ENCODE measurements at regions not wholly inside any gene's neighbourhood (a gene's known extent, or its start where the extent isn't known, plus 50 kb on each side); places are given as distances from the start of the nearest gene placed in this dataset.
"Not testable (repeated sequence)": the region's sequence is repeated elsewhere in the genome, so short reads cannot be mapped to it uniquely, and the experiment has no call there.

DNA sequence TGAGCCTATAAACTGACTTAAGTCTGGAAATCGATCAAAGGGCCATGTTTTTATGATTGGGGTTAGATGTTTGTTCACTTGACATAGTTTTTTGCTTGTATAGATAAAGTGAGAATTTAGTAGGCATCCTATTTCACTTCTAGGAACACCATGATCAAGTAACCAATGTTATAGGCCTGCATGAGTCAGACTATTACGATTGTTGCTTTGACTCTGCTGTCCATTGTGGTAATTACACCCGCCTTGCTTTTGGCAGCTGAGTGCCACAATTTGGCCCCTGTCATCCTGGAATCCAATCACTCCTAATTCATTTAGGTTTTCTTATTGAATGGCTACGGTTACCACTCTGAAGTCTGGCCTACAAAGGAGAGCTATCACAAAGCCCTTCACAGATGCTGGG lies 67.8 kb upstream of the IL33 start:
- Histone ChIP-seq H3K4me1 (peaks cover 0 to 7% (median 0%) of the 10 kb centered on the region in 3 donors), H3K36me3 (no peaks in the 10 kb centered on the region), H3K9me3 (no peaks in the 10 kb centered on the region), H3K27ac (no peak overlapping the region), H3K27me3 (no peaks in the 10 kb centered on the region), H3K4me3 (no peak overlapping the region)
- 88 to 97% methylated on average over 4 of the region's 4 CpGs for WGBS, 2 donors
- DNase-seq (no peak), ATAC-seq (no peak), FAIRE-seq (no peak)
- TF ChIP-seq, protein P1, sequence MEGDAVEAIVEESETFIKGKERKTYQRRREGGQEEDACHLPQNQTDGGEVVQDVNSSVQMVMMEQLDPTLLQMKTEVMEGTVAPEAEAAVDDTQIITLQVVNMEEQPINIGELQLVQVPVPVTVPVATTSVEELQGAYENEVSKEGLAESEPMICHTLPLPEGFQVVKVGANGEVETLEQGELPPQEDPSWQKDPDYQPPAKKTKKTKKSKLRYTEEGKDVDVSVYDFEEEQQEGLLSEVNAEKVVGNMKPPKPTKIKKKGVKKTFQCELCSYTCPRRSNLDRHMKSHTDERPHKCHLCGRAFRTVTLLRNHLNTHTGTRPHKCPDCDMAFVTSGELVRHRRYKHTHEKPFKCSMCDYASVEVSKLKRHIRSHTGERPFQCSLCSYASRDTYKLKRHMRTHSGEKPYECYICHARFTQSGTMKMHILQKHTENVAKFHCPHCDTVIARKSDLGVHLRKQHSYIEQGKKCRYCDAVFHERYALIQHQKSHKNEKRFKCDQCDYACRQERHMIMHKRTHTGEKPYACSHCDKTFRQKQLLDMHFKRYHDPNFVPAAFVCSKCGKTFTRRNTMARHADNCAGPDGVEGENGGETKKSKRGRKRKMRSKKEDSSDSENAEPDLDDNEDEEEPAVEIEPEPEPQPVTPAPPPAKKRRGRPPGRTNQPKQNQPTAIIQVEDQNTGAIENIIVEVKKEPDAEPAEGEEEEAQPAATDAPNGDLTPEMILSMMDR (IDR thresholded peaks at IDR 0.05), result no peak
- intact Hi-C loops (cut with DNase I), result no loop called here

DNA sequence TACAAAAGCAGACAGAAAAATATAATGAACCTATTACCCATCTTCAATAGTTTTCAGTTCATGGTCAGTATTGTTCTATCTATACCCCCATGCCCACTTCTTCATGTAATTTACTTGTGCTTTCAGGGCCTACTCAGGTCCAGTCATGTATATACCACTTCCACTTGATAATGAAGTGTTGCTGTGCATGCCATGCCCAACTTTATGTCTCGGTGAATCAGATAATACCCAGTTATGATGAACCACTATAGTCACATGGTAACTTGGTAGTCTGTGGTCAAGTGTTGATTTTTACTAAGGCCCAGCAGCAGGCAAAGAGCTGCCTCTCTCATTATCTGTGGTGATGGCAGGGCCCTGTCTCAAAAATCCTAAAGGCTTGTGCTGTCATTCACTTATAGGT lies 70.7 kb upstream of the IL33 start:
- Histone ChIP-seq H3K4me1 (peaks cover 0 to 10% (median 0%) of the 10 kb centered on the region in 3 donors), H3K36me3 (no peaks in the 10 kb centered on the region), H3K27ac (no peak overlapping the region), H3K9me3 (no peaks in the 10 kb centered on the region), H3K4me3 (no peak overlapping the region), H3K27me3 (no peaks in the 10 kb centered on the region)
- ATAC-seq (no peak), FAIRE-seq (no peak), DNase-seq (no peak)
- intact Hi-C loops (cut with DNase I), result no loop called here
- 91 to 92% methylated on average over 1 of the region's 1 CpG for WGBS, 2 donors
- TF ChIP-seq, protein P1 (IDR thresholded peaks at IDR 0.05), result no peak

DNA sequence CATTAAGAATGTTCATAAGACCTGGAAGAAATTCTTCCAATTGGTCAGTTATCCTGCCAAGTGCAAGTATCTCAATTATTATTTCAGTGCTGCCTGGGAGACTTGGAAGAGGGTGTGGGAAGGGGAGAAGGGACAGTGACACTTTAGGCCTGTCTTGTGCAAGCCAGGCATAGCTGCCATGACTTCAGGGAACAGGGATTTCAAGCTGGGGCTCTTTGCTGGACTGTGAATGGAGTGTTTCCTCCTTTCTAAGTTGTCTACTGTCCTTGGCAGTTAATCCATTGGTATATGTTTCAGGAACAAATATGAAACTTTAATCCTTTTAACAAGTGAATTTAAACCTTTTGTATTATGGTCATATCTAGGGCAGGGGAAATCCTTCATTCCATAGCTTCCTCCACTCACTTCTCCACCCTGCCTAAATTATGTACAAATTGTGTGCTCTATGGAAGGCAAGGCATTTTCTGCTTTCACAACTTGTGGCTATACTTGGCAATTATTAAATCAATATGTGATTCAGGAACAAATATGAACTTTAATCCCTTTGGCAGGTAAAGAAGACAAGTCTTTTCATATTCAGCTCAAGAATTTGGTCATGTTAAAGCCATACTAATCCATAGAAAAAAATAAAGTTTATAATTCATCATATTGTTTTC lies 72.7 kb upstream of the IL33 start:
- H3K9me3 ChIP-seq, result no peaks in the 10 kb centered on the region
- no peaks in the 10 kb centered on the region for H3K36me3 ChIP-seq
- DNase-seq, result no peak
- intact Hi-C loops (cut with DNase I), result no loop called here
- H3K27me3 ChIP-seq, result no peaks in the 10 kb centered on the region
- peak overlapping the region in 2 of 4 donors; percentile 12 to 19 for H3K27ac ChIP-seq
- TF ChIP-seq, protein P1 (IDR thresholded peaks at IDR 0.05), result no peak
- peak; percentile 66 to 88 (median 84) for ATAC-seq
- H3K4me3 ChIP-seq, result no peak overlapping the region
- no peak for FAIRE-seq
- peaks cover 0 to 10% (median 0%) of the 10 kb centered on the region in 3 donors for H3K4me1 ChIP-seq

DNA sequence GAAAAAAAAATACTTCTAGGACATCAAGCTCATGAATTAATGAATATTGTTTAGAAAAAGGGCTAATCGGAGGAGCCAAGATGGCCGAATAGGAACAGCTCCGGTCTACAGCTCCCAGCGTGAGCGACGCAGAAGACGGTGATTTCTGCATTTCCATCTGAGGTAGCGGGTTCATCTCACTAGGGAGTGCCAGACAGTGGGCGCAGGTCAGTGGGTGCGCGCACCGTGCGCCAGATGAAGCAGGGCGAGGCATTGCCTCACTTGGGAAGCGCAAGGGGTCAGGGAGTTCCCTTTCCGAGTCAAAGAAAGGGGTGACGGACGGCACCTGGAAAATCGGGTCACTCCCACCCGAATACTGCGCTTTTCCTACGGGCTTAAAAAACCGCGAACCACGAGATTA lies 79.8 kb upstream of the IL33 start:
- H3K27me3 ChIP-seq; H3K4me1 ChIP-seq; H3K4me3 ChIP-seq; H3K27ac ChIP-seq; H3K36me3 ChIP-seq; ATAC-seq; FAIRE-seq; DNase-seq; H3K9me3 ChIP-seq; intact Hi-C loops (cut with DNase I): not testable (repeated sequence)
- WGBS, 2 donors, result 80 to 90% methylated on average over 17 to 24 of the region's 25 CpGs

DNA sequence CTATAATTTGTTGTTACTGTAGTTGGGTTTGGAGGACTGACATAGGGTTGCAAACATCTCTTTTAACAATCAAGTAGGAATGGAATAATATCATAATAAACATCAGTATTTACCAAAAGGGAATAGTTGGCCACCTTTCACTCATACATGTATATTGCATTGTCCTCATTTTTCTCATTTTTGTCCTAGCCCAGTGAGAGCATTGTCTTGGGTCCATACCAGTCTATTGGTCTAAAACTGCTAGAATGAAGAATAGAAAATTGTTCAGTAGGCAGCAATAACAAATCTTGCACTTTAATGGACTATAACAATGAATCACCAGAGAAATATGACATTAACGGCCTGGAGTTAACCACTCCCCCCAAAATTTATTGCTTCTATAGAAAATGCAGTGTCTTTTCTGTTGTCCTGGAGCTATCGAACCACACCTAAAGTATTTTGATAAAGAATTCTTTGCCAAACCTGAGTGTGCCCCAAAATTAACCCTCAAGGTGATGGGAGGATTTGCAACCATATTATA lies 80.9 kb upstream of the IL33 start:
- no peaks in the 10 kb centered on the region for H3K4me1 ChIP-seq
- intact Hi-C loops (cut with DNase I), result no loop called here
- H3K36me3 ChIP-seq, result no peaks in the 10 kb centered on the region
- no peak for DNase-seq
- H3K27me3 ChIP-seq, result no peaks in the 10 kb centered on the region
- TF ChIP-seq, protein P1 (IDR thresholded peaks at IDR 0.05), result no peak
- WGBS, 2 donors, result 28 to 55% methylated on average over 2 of the region's 2 CpGs
- no peaks in the 10 kb centered on the region for H3K9me3 ChIP-seq
- no peak overlapping the region for H3K4me3 ChIP-seq
- no peak overlapping the region for H3K27ac ChIP-seq
- ATAC-seq, result no peak
- FAIRE-seq, result no peak

Data from pancreas (tissue), 10 donors.